ENCODE measurements at regions not wholly inside any gene's neighbourhood (a gene's known extent, or its start where the extent isn't known, plus 50 kb on each side); places are given as distances from the start of the nearest gene placed in this dataset.

DNA sequence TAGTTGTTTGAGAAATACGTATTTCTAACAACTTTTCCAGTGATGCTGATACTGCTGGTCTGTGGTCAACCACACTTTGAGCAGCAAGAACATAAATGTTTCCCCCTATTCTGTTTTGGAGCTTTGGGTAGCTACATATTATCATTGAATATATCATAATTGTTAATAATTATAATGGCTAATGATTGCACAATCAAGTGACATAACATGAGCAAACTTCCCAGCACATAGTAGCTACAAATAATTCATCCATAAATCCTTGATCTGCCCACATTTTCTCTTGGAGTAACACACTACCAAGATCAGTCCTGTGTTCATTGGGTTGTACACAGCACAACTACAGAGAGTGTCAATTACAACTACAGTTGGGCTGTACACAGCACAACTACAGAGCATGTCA lies 436.3 kb upstream of the MAGEB18 start:
- TF ChIP-seq RXRA (IDR thresholded peaks at IDR 0.05; ENCODE audit: insufficient read depth, low read depth, low read length) (no peak), KDM1A (IDR thresholded peaks at IDR 0.05; ENCODE audit: borderline replicate concordance, low read length) (no peak), POU5F1 (IDR thresholded peaks at IDR 0.05; ENCODE audit: low read depth, low read length) (no peak), JUND (IDR thresholded peaks at IDR 0.05; ENCODE audit: low read length) (no peak), POLR2A (IDR thresholded peaks at IDR 0.05; ENCODE audit: control extremely low read depth in 1 of 2, low read depth in 2 of 2, low read length in 2 of 2) (no peak), EZH2 (IDR thresholded peaks at IDR 0.05; ENCODE audit: low read depth, low read length, severe bottlenecking) (no peak), NRF1 (IDR thresholded peaks at IDR 0.05; ENCODE audit: low read depth, low read length) (no peak), POLR2AphosphoS5 (IDR thresholded peaks at IDR 0.05; ENCODE audit: low read depth, low read length) (no peak), GABPA (IDR thresholded peaks at IDR 0.05; ENCODE audit: borderline replicate concordance, insufficient read depth, low read length) (no peak), CEBPB (IDR thresholded peaks at IDR 0.05; ENCODE audit: low read depth, low read length) (no peak), CTCF (IDR thresholded peaks at IDR 0.05; ENCODE audit: control extremely low read depth in 1 of 3, insufficient read depth in 1 of 3, low read depth in 1 of 3, low read length in 3 of 3) (no peak), TCF12 (IDR thresholded peaks at IDR 0.05; ENCODE audit: low read depth, low read length) (no peak), JUN (IDR thresholded peaks at IDR 0.05; ENCODE audit: low read depth, low read length) (no peak)
